ENCODE measurements at regions not wholly inside any gene's neighbourhood (a gene's known extent, or its start where the extent isn't known, plus 50 kb on each side); places are given as distances from the start of the nearest gene placed in this dataset.

GRCh38 chr20:50242548-50242862 lies 51.9 kb downstream of the CEBPB start:
- TF ChIP-seq CTCF (IDR thresholded peaks at IDR 0.05; ENCODE audit: low read depth, low read length): no peak
- no peak for TF ChIP-seq MYC (IDR thresholded peaks at IDR 0.05; ENCODE audit: low read depth, low read length)
- no peak for TF ChIP-seq MAX (IDR thresholded peaks at IDR 0.05; ENCODE audit: low read depth, low read length)
- no peak for DNase-seq (ENCODE audit: low read depth)
- no peak overlapping the region for H3K4me3 ChIP-seq (ENCODE audit: low read depth, low read length)

GRCh38 chr20:50242863-50243609 lies 52.4 kb downstream of the CEBPB start:
- no peak for DNase-seq (ENCODE audit: low read depth)
- no peak for TF ChIP-seq MAX (IDR thresholded peaks at IDR 0.05; ENCODE audit: low read depth, low read length)
- TF ChIP-seq MYC (IDR thresholded peaks at IDR 0.05; ENCODE audit: low read depth, low read length): no peak
- no peak for TF ChIP-seq CTCF (IDR thresholded peaks at IDR 0.05; ENCODE audit: low read depth, low read length)
- no peak for TF ChIP-seq POLR2A (IDR thresholded peaks at IDR 0.05; ENCODE audit: extremely low read depth, insufficient read length)
- no peak overlapping the region for H3K4me3 ChIP-seq (ENCODE audit: low read depth, low read length)

- H3K4me3 ChIP-seq (ENCODE audit: low read depth, low read length): no peak overlapping the region
- TF ChIP-seq MAX (IDR thresholded peaks at IDR 0.05; ENCODE audit: low read depth, low read length) (no peak), CTCF (IDR thresholded peaks at IDR 0.05; ENCODE audit: low read depth, low read length) (no peak), POLR2A (IDR thresholded peaks at IDR 0.05; ENCODE audit: extremely low read depth, insufficient read length) (no peak), MYC (IDR thresholded peaks at IDR 0.05; ENCODE audit: low read depth, low read length) (no peak)
- no peak for DNase-seq (ENCODE audit: low read depth)
Observed at GRCh38 chr20:50243610-50244351, 53.2 kb downstream of the CEBPB start.

- TF ChIP-seq MAX (IDR thresholded peaks at IDR 0.05; ENCODE audit: low read depth, low read length) (no peak), POLR2A (IDR thresholded peaks at IDR 0.05; ENCODE audit: extremely low read depth, insufficient read length) (no peak), CTCF (IDR thresholded peaks at IDR 0.05; ENCODE audit: low read depth, low read length) (no peak), MYC (IDR thresholded peaks at IDR 0.05; ENCODE audit: low read depth, low read length) (no peak)
Observed at GRCh38 chr20:50244352-50245149, 53.9 kb downstream of the CEBPB start.

GRCh38 chr20:50245498-50246366 lies 55.1 kb downstream of the CEBPB start:
- no peak for TF ChIP-seq MYC (IDR thresholded peaks at IDR 0.05; ENCODE audit: low read depth, low read length)
- TF ChIP-seq POLR2A (IDR thresholded peaks at IDR 0.05; ENCODE audit: extremely low read depth, insufficient read length): no peak
- no peak for TF ChIP-seq CTCF (IDR thresholded peaks at IDR 0.05; ENCODE audit: low read depth, low read length)
- no peak for TF ChIP-seq MAX (IDR thresholded peaks at IDR 0.05; ENCODE audit: low read depth, low read length)
- DNase-seq (ENCODE audit: low read depth): no peak
- H3K4me3 ChIP-seq (ENCODE audit: low read depth, low read length): no peak overlapping the region

More at GRCh38 chr20:50244352-50245149, 53.9 kb downstream of the CEBPB start:
- H3K4me3 ChIP-seq (ENCODE audit: low read depth, low read length): no peak overlapping the region
- DNase-seq (ENCODE audit: low read depth): no peak

Data from NB4 (cell line).